ENCODE measurements at regions not wholly inside any gene's neighbourhood (a gene's known extent, or its start where the extent isn't known, plus 50 kb on each side); places are given as distances from the start of the nearest gene placed in this dataset.

DNA sequence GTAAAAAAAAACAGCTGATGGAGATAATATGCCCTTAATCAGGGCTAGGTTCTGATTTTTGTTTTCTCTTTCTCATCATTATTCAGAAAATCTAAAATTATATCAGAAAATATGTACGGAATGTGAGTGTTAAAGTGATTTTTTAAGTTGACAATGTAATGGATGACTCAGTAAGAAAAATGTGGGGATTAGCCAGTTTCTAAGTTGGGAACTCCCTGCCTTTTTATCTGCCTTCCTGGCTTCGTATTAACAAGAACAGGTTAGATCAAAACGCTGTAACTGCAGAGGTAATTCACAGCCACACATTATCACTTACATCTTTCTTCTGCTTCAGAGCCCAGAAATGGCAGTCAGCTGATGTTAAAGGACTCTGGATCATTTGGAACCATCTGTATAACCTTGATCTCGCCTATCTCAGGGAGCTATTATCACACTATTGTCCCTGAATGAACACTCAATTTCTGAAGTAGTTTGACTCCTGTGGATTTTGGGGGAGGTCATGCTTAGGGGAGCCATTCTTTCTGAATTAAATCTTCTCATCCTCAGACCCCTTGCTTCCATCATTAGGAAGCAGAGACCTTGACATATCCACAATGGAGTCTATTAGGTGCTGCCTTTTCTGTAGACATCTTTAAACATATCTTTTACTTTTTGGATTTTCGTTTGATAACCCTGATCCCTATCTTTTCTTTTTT is 135.7 kb upstream of the SLC16A7 start:
- TF ChIP-seq, protein P1, sequence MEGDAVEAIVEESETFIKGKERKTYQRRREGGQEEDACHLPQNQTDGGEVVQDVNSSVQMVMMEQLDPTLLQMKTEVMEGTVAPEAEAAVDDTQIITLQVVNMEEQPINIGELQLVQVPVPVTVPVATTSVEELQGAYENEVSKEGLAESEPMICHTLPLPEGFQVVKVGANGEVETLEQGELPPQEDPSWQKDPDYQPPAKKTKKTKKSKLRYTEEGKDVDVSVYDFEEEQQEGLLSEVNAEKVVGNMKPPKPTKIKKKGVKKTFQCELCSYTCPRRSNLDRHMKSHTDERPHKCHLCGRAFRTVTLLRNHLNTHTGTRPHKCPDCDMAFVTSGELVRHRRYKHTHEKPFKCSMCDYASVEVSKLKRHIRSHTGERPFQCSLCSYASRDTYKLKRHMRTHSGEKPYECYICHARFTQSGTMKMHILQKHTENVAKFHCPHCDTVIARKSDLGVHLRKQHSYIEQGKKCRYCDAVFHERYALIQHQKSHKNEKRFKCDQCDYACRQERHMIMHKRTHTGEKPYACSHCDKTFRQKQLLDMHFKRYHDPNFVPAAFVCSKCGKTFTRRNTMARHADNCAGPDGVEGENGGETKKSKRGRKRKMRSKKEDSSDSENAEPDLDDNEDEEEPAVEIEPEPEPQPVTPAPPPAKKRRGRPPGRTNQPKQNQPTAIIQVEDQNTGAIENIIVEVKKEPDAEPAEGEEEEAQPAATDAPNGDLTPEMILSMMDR (conservative IDR thresholded peaks at IDR 0.05; ENCODE audit: low read length), result no peak
- TF ChIP-seq EZH2phosphoT487 (IDR thresholded peaks at IDR 0.05; ENCODE audit: borderline replicate concordance, low read depth, low read length), result no peak
